ENCODE measurements at regions not wholly inside any gene's neighbourhood (a gene's known extent, or its start where the extent isn't known, plus 50 kb on each side); places are given as distances from the start of the nearest gene placed in this dataset.
"Not testable (repeated sequence)": the region's sequence is repeated elsewhere in the genome, so short reads cannot be mapped to it uniquely, and the experiment has no call there.

- no peak for DNase-seq
Observed at GRCh38 chr7:42720991-42721796, 190.7 kb downstream of the C7orf25 start.

- no peak for DNase-seq
Observed at GRCh38 chr7:42720012-42720411, 191.9 kb downstream of the C7orf25 start.

GRCh38 chr7:42718466-42718865 is 193.4 kb downstream of the C7orf25 start:
- not testable (repeated sequence) for DNase-seq

- no peak for DNase-seq
Observed at GRCh38 chr7:42714356-42714755, 197.5 kb downstream of the C7orf25 start.

- DNase-seq, result no peak
Observed at GRCh38 chr7:42709284-42709683, 202.6 kb downstream of the C7orf25 start.

- no peak for DNase-seq
Observed at GRCh38 chr7:42704710-42705109, 207.2 kb downstream of the C7orf25 start.

- no peak for DNase-seq
Observed at GRCh38 chr7:42702647-42703046, 209.2 kb downstream of the C7orf25 start.

- DNase-seq, result no peak
Observed at GRCh38 chr7:42700406-42701327, 211.2 kb downstream of the C7orf25 start.

- no peak for DNase-seq
Observed at GRCh38 chr7:42699380-42700178, 212.3 kb downstream of the C7orf25 start.

GRCh38 chr7:42698600-42699374 is 213.1 kb downstream of the C7orf25 start:
- DNase-seq, result no peak

GRCh38 chr7:42694894-42695507 is 216.9 kb downstream of the C7orf25 start:
- no peak for DNase-seq

- DNase-seq, result no peak
Observed at GRCh38 chr7:42693722-42694121, 218.1 kb downstream of the C7orf25 start.

- no peak for DNase-seq
Observed at GRCh38 chr7:42692621-42693020, 219.2 kb downstream of the C7orf25 start.

- DNase-seq, result no peak
Observed at GRCh38 chr7:42690794-42691639, 220.9 kb downstream of the C7orf25 start.

GRCh38 chr7:42689626-42690025 is 222.2 kb downstream of the C7orf25 start:
- no peak for DNase-seq

GRCh38 chr7:42688056-42688371 is 223.9 kb downstream of the C7orf25 start:
- no peak for DNase-seq

- DNase-seq, result no peak
Observed at GRCh38 chr7:42687211-42688055, 224.4 kb downstream of the C7orf25 start.

GRCh38 chr7:42686594-42687156 is 225.2 kb downstream of the C7orf25 start:
- no peak for DNase-seq

GRCh38 chr7:42685911-42686310 is 226.0 kb downstream of the C7orf25 start:
- no peak for DNase-seq
